ENCODE measurements at regions not wholly inside any gene's neighbourhood (a gene's known extent, or its start where the extent isn't known, plus 50 kb on each side); places are given as distances from the start of the nearest gene placed in this dataset.

DNA sequence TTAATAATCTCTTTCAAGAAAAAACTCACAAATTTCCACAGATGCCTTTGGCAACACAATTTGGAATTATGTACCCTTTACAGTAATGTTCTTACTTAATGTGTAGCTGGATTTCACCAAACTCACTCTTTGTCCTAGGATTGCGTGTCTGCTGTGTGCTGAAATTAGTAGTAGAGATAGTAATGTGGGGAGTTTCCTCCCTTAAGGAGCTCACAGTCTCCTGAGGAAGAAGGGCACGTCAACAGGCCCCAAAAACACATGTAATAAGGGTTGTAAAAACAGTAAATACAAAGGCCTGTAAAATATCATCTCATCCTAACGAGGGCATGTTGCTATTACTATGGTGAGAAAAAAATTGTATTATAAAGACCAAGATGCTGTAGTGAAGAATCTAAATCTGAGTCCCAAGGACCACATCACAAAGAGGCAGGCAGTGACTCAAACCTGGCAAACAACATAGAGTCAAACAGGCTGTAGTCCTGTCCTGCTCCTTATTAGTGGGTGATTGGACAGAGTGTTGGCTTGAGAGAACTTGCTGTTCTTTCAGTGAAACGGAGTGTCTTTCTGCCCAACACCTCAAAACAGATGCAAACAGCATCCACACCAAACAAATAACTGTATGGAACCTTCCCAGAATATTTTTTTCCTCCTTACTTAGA lies 83.2 kb upstream of the PAPPA start:
- no peak overlapping the region for H3K9ac ChIP-seq (ENCODE audit: extremely low read depth, insufficient read length, low read length)
- H3K23ac ChIP-seq (ENCODE audit: insufficient read length, low read depth, low read length) = no peak overlapping the region
- H3T11ph ChIP-seq (ENCODE audit: low read length) = no peak overlapping the region
- no peaks in the 10 kb centered on the region for H3K27me3 ChIP-seq (ENCODE audit: insufficient read depth, low read length)
- H3K9me3 Mint-ChIP-seq = no peaks in the 10 kb centered on the region
- no peak overlapping the region for H2BK120ac ChIP-seq (ENCODE audit: low read depth, low read length, poor library complexity, severe bottlenecking)
- H3K4me1 Mint-ChIP-seq = no peaks in the 10 kb centered on the region
- no peak overlapping the region for H2BK20ac ChIP-seq (ENCODE audit: low read depth, low read length, poor library complexity, severe bottlenecking)
- DNase-seq = no peak
- no peaks in the 10 kb centered on the region for H4K20me1 ChIP-seq (ENCODE audit: control insufficient read depth, insufficient read depth, insufficient read length)
- no peak overlapping the region for H2AK5ac ChIP-seq (ENCODE audit: insufficient read length, low read length)
- no peaks in the 10 kb centered on the region for H3K9me3 ChIP-seq (ENCODE audit: control insufficient read depth, low read depth, low read length)
- H2AFZ ChIP-seq (ENCODE audit: low read length) = no peak overlapping the region
- H3K27ac ChIP-seq (ENCODE audit: insufficient read length, low read depth, low read length) = no peak overlapping the region
- no peaks in the 10 kb centered on the region for H3K4me1 ChIP-seq (ENCODE audit: insufficient read depth, low read length)
- H3K27ac Mint-ChIP-seq = no peak overlapping the region
- H2BK12ac ChIP-seq (ENCODE audit: insufficient read length, low read depth, low read length) = no peak overlapping the region
- H3K18ac ChIP-seq (ENCODE audit: insufficient read length, low read depth, low read length) = no peak overlapping the region
- H3K4ac ChIP-seq (ENCODE audit: low read depth, low read length) = no peak overlapping the region
- no peak overlapping the region for H2BK5ac ChIP-seq (ENCODE audit: insufficient read length, low read length)
- no peak overlapping the region for H3K56ac ChIP-seq (ENCODE audit: insufficient read length, low read depth, low read length)
- no peaks in the 10 kb centered on the region for H3K79me2 ChIP-seq (ENCODE audit: insufficient read depth, low read length)
- no peaks in the 10 kb centered on the region for H3K27me3 Mint-ChIP-seq (ENCODE audit: low read depth)
- no CpG with 5 or more reads among the region's 4 CpGs for WGBS (ENCODE audit: extremely low coverage, insufficient read length, low lambda C conversion rate)
- no peaks in the 10 kb centered on the region for H3K36me3 Mint-ChIP-seq (ENCODE audit: insufficient read depth in 1 of 3, low read depth in 3 of 3)
- H3K4me3 Mint-ChIP-seq = no peak overlapping the region
- H4K91ac ChIP-seq (ENCODE audit: insufficient read length, low read depth, low read length) = no peak overlapping the region
- H4K8ac ChIP-seq (replicated peaks; ENCODE audit: insufficient read length, low read depth, low read length) = no peak overlapping the region
- H3K79me1 ChIP-seq (ENCODE audit: insufficient read depth, low read depth, low read length, poor library complexity, severe bottlenecking) = no peaks in the 10 kb centered on the region
- H3K14ac ChIP-seq (ENCODE audit: insufficient read depth, low read length) = no peak overlapping the region
- H4K5ac ChIP-seq (ENCODE audit: insufficient read length, low read depth, low read length) = no peak overlapping the region
- no peak overlapping the region for H3K4me2 ChIP-seq (ENCODE audit: insufficient read depth, insufficient read length, low read length)
- no peaks in the 10 kb centered on the region for H3K23me2 ChIP-seq (ENCODE audit: insufficient read length, low read depth, low read length, poor library complexity, severe bottlenecking)
- TF ChIP-seq, protein P1, sequence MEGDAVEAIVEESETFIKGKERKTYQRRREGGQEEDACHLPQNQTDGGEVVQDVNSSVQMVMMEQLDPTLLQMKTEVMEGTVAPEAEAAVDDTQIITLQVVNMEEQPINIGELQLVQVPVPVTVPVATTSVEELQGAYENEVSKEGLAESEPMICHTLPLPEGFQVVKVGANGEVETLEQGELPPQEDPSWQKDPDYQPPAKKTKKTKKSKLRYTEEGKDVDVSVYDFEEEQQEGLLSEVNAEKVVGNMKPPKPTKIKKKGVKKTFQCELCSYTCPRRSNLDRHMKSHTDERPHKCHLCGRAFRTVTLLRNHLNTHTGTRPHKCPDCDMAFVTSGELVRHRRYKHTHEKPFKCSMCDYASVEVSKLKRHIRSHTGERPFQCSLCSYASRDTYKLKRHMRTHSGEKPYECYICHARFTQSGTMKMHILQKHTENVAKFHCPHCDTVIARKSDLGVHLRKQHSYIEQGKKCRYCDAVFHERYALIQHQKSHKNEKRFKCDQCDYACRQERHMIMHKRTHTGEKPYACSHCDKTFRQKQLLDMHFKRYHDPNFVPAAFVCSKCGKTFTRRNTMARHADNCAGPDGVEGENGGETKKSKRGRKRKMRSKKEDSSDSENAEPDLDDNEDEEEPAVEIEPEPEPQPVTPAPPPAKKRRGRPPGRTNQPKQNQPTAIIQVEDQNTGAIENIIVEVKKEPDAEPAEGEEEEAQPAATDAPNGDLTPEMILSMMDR (conservative IDR thresholded peaks at IDR 0.05) = no peak
- no peak overlapping the region for H2BK15ac ChIP-seq (ENCODE audit: low read depth, low read length)
